NT2/D1 (cell line): ENCODE measurements at regions not wholly inside any gene's neighbourhood (a gene's known extent, or its start where the extent isn't known, plus 50 kb on each side); places are given as distances from the start of the nearest gene placed in this dataset.

Experiments used
- SUZ12 ChIP-seq: IDR thresholded peaks from 2 replicates; pipeline ENCODE4 v1.6.1; 2011; ENCODE audit not compliant: insufficient read length, insufficient read depth; ENCODE audit errors: extremely low read depth
- YY1 ChIP-seq: IDR thresholded peaks from 2 replicates; pipeline ENCODE4 v1.6.1; 2011; ENCODE audit not compliant: insufficient read length, insufficient read depth
- ZNF274 ChIP-seq: IDR thresholded peaks from 2 replicates; pipeline ENCODE4 v1.6.1; 2011; ENCODE audit warnings: mild to moderate bottlenecking, low read depth, low read length

DNA sequence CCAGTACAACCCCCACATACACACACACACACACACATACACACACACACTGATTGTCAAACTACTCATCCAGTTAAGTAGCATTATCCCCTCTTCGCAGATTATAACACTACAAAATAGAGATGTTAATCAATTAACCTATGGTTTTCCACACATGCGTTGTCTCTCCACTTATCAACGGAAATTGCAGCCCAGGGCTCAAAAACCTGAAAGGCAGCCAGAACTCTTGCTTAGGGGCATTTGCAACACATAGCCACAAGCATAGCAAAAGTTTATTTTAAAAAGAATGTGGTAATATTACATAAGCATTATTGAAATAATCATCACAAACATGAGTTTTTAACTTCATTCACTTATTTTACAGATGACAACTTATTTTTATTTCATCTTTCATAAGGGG lies 265.8 kb downstream of the SLC16A7 start:
- TF ChIP-seq YY1 (no peak), ZNF274 (no peak), SUZ12 (no peak)
